ENCODE measurements at regions not wholly inside any gene's neighbourhood (a gene's known extent, or its start where the extent isn't known, plus 50 kb on each side); places are given as distances from the start of the nearest gene placed in this dataset.

DNA sequence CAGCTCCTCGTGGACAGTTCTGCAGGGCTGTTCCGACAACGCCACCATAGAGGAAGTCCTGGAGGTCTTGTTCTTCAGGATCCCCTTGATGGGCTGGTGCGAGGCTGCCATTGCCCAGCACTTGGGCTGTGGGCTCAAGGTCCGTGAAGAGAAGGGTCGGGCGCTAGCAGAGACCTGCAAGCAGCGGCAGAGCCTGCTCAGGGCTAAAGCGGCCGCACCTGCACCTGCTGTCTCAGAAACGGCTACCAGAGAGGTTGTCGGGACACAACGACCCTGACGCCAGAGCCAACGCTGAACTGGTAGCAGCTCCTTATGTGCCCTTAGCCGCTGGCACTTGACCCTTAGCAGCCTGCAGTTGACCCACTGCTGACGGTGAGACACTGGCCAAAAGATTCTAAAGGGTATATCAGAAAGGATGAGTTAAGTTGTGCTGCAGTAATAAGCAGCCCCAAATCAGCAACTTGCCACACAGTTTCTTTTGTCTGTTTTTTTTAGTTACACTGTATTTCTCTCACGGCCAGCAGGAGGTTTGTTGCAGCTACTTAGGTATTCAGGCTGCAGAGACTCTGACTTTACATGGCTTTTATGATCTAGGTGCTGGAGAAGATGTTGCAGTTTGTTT lies 55.5 kb upstream of the ST6GAL2 start:
- DNase-seq (ENCODE audit: low read depth in 4 of 4, low spot score in 2 of 4): no peak

DNA sequence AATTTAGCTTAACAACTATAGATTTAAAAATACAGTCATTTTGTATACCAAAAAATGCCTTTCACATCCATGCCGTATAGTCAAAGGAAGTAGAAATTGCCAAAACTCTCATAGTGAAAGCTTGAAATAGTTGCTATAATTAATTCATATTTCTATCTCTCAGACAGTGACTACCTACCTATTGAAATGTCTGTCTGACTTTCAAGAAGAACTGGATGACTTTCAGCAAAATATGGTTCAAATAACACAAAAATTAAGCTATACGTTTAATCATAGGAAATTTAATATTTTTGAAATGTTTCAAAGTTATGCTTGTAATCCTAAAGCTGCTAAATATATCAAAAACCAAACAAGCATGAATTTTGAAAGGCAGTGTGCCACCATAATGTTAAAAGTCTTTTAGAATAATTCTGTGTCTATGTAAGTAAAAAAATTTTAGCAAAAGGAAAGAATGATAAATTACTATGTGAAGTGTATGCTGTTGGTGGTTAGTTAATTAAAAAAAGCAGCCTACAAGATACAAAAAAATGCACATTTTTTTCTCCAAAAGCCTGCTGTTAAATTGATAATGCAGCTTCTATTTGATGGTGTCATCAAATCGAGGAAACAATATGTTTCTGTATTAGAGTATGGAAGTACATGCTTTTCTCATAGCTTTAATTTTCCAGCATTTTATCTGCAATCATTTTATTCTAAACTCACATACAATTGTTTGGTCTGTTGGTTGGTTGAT lies 57.7 kb upstream of the ST6GAL2 start:
- DNase-seq (ENCODE audit: low read depth in 4 of 4, low spot score in 2 of 4): no peak

DNA sequence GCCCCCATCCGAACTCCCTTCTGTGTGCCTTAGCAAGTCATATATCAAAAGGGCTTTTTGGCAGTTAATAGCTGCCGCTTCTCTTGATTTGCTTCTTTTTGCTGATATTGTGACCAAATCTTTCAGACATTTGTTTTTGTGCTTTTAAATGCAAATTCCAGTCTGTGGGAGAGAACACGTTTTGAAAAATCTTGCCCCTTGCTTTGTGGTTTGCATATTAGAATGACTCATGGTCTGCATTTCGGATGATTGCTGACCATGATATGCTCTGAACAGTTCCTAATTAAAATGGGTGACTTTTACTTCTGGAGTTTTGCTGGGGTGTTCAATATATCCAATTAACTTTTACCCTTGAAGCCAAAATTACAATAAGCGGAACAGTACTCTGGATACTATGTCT lies 58.2 kb upstream of the ST6GAL2 start:
- no peak for DNase-seq (ENCODE audit: low read depth in 4 of 4, low spot score in 2 of 4)

DNA sequence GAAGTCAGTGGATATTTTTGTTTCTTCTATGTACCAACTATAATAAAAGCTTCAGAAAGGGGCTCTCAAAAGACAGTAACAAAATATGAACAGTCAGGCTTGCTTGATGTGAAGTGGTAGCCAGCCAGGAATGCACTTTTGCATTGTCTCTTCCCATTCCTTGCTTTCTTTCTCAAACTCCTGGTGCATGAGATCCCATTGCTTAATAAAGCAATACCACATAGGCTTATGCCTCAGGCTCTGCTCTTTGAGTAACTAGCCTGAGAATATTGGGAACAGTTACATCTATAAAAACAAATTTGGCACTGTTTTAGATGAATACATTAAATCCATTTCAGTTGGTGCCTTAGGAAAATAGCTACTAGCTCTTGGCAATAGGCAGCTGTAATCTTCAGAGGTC lies 62.6 kb upstream of the ST6GAL2 start:
- DNase-seq (ENCODE audit: low read depth in 4 of 4, low spot score in 2 of 4): no peak

DNA sequence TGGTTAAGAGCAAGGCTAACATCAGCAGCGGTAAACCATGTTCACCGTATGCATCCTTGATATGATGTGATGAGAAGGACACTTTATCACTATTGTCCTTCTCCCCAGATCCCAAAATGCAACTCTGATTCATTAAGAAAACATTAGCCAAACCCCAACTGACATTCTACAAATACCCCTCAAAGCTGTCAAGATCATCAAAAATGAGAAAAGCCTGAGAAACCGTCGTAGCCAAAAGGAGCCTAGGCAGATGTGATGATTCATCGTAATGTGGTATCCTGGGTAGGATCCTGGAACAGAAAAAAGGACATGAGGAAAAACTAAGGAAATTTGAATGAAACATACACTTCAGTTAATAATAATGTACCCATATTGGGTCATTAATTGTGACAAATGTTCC lies 67.3 kb upstream of the ST6GAL2 start:
- DNase-seq (ENCODE audit: low read depth in 4 of 4, low spot score in 2 of 4): no peak

DNA sequence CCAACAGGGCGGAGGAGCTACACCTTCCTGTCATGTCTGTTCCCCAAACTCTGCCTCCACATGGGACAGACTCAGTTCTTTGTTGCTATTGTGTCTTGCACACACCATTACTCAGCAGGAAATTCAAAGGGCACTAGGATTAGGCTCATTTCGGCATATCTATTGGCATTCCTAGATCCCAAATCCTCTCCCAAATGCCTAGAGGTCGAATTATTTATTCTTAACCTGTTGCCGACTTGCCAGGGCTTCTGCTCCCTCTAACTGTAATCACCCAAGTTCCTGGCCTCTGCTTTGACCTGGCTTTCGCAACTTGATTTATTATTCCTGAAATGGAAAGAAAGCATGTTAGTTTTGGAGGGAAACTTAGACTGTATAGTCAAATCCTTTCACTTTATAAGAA lies 67.8 kb upstream of the ST6GAL2 start:
- DNase-seq (ENCODE audit: low read depth in 4 of 4, low spot score in 2 of 4): no peak

DNA sequence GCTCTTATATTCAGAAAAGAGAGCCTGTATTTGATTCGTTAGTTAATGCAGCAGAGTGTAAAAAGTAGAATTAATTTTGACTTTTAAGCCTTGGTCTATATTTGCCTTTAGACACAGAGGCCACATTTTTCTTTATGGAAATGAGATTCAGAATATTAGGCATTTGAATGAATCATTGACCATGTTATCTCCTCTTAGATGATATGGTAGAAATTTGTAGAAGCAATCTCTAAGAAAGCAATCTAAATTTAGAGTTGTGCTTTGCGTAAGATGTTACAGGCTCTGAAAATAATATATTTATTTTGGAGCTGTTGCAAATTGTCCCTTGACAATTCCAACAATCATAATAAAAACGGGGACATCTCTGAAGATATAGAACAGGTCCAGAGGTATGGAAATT lies 68.3 kb upstream of the ST6GAL2 start:
- no peak for DNase-seq (ENCODE audit: low read depth in 4 of 4, low spot score in 2 of 4)

DNA sequence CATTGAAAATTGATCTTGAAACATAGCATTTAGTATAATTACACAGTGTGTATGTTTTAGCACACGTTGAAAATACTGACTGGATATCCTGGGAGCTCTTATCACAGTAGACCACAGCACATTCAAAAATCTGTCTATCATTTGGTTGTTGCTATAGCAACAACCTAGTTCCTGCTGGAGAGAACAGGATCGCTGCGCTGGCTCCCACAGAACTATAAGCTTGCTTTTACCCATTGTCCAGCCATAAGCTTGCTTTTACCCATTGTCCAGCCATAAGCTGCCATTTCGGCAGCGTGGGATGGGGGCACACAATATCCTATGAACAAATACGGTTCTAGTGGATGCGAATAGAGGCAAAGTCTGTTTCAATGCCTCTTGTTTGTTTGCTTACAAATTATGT lies 70.4 kb upstream of the ST6GAL2 start:
- no peak for DNase-seq (ENCODE audit: low read depth in 4 of 4, low spot score in 2 of 4)

DNA sequence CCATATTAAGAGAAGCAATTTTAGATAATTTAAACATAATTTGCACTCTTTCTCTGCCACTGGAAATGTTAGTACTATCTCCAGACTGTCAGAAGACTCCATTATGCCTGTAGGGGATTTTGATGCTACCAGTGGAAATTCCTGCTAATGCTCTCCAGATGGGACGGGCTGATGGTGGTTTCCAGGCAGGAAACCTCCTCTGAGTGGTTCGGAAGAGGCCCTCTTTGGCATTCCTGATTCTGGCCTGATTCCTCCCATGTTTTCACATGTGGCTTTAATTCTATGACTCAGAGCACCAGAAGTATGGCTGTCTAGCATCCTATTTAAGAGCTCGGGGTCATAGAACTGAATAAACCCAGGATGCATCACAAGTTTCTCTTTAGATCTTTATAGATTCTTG lies 70.9 kb upstream of the ST6GAL2 start:
- no peak for DNase-seq (ENCODE audit: low read depth in 4 of 4, low spot score in 2 of 4)

DNA sequence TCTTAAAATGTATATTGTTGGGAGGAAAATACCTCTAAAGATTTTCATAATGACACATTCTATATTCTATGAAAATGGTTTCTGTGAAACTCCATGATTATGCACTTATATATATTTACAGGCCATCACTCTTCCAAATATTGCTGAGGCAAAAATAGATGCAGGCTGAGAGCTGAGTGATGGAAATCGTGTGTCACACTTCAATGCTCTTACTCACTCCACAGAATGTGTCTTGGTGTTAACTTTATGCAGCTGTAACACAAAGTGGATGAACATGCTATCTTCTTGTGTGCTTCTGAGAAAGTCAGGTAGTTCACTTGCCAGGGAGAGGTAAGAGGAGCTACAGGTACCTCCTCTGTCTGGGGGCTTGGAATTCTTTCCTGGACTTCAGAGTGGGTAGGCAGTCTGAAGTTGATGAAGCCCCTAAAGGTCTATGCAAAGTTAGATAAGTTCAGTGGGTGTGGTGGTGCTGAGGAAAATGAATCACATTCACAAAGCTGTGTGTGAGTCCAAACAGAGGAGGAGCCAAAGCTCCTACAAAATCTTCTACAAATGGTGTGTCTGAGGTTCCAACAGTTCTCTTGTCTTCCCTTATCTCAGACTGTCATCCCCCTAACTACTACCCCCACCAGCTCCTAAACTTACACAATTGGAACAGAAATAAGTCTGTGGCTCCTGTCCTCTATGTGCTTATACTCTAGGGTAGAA lies 74.2 kb upstream of the ST6GAL2 start:
- no peak for DNase-seq (ENCODE audit: low read depth in 4 of 4, low spot score in 2 of 4)

DNA sequence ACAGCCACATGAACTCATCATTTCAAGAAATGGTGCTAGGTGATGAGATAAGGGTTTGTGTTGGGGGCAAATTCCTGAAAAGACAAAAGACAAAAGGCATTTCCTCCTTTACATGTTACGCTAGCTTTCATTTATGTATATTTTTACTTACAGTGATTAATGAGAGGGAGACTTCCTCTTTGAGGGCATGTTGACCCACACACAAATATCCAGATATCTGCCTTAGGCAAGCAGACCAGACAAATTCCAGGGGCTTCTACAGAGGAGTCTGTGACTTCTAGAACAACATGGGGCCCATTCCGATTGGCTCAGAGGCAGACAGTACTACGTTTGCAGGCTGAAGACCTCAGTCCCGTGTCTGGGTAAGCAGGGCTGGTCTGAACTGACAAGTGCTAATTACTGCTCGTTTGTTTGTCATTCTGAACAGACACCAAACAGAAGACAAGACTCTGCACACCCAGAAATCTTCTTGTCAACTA lies 74.8 kb upstream of the ST6GAL2 start:
- DNase-seq (ENCODE audit: low read depth in 4 of 4, low spot score in 2 of 4): no peak

DNA sequence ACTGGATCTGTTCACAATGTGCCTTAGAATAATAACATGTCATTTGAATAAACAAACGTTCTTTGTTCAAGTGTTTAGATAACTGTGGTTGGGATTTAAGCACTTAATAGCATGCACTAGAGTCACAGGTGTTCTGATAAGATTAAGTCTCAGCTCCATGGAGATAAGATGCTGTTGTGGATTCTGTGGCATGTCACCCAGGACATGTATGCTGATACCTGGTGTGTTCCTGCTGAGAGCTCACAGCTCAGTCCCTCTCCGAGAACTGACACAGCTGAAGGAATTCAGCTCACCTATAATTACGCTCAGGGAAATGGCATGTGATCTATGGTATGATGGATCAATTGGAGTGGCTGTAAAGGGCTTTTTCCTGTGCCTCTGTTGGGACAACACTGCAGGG lies 75.4 kb upstream of the ST6GAL2 start:
- DNase-seq (ENCODE audit: low read depth in 4 of 4, low spot score in 2 of 4): no peak

DNA sequence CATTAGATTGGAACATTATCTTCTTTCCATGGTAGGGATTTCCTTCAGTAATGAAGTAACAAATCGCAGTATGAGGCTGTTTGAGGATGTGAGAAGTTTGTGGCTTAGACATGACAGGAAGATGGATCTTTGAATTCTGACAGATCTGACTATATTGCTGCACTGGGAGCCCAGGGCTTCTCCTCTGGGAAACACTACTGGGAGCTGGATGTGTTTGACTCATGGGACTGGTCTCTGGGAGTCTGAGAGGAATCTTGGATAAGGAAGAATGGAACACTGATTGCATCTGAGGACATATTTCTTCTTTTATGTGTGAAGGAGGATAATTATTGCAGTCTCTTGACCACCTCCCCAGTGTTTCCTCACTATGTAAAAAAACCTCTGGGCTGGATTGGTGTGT lies 77.2 kb upstream of the ST6GAL2 start:
- DNase-seq (ENCODE audit: low read depth in 4 of 4, low spot score in 2 of 4): no peak

DNA sequence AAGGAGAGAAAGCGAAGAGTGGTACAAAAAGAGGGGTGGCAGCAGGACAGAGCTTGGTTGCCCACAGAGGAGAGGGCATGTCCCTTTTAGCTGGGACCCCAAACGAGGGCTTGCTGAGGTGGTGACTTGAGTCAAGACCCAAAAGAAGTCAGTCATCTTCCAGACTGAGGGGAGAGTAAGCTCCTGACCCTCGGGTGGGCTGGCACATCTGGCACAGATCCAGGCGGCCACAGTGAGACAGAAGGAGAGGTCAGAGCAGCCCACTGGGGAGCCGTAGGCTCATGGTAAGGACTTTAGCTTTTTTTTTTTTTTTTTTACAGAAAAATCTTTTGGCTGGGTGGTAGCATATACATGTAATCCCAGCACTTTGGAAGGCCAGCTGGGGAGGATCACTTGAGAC lies 77.9 kb upstream of the ST6GAL2 start:
- DNase-seq (ENCODE audit: low read depth in 4 of 4, low spot score in 2 of 4): no peak

DNA sequence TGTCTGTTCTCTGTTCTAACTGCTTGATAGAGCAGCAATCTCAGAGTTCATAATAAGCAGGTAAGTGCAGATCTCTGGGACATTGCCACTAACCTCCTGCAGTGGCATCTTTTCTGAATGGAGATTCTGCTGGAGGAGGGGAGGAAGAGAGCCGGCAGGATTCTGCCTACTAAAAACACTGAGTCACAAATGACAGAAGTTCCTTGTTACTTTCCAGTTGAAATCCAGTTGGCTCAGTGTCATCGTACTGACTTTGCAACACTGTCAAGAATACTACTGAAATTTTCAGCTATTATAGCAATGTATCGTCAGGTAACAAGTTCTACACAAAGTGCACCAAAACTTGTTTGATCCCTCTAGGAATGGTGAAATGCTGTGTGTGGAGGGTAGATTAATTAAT lies 79.6 kb upstream of the ST6GAL2 start:
- no peak for DNase-seq (ENCODE audit: low read depth in 4 of 4, low spot score in 2 of 4)

DNA sequence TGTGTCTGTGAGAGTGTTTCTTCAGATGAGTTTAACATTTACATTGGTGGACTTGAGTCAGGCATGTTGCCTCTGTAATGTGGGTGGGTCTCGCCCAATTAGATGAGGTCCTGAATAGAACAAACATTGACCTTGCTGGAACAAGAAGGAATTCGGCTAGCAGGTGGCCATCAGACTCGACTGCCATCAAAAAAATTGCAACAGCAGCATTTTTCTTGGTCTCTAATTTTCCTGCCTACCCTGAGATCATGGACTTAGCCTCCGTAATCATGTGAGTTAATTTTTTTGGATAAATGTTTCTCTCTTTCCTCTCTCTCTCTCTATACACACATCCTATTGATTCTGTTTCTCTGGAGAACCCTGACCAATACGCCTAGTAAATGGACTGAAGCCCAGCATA lies 83.8 kb upstream of the ST6GAL2 start:
- no peak for DNase-seq (ENCODE audit: low read depth in 4 of 4, low spot score in 2 of 4)

DNA sequence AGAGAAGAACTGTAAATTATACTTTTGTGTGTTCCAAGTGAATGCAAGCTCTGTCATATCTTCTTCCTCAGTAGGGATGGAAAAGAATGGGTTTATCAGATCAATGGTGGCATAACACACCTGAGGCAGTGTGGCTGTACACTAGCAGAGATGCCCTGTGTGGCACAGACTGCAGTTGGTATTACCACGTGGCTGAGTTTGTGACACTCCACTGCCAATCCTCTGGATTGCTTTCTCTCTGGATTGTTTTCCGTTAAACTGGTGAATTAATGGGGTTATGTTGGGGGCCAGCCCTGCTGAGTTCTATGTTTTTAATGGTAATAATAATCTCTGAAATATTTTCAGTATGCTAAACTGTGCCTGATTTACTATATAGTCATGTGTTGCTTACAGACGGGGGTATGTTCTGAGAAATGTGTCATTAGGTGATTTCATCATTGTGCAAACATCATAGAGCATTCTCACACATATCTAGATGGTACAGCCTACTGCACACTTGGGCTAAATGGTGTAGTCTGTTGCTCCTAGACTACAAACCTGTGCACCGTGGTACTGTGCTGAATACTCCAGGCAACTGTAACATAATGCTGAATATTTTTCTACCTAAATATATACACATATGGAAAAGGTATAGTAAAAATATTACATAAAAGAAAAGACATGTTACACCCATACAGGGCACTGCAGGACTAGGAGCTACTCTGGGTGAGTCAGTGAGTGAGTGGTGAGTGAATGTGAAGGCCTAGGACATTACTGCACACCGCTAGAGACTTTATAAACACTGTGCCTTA lies 84.7 kb upstream of the ST6GAL2 start:
- DNase-seq (ENCODE audit: low read depth in 4 of 4, low spot score in 2 of 4): no peak

DNA sequence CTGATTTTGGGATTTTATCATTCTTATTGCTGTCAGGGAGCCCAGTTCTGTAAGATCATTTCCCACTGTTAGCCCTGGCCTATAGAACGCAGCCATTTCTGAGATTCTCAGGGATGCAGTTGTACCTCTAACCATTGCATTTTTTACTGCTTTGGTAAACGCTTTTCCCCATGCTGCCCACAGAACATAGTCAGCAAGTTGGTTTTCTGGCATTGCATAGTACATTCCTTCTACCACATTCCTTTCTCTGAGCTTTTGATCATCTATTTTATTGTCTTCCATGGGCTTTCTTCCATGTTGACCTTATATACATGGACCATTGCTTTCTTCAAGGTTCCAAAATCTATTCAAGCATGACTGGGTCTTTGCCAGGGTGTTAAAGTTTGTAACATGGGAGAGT lies 86.8 kb upstream of the ST6GAL2 start:
- no peak for DNase-seq (ENCODE audit: low read depth in 4 of 4, low spot score in 2 of 4)

DNA sequence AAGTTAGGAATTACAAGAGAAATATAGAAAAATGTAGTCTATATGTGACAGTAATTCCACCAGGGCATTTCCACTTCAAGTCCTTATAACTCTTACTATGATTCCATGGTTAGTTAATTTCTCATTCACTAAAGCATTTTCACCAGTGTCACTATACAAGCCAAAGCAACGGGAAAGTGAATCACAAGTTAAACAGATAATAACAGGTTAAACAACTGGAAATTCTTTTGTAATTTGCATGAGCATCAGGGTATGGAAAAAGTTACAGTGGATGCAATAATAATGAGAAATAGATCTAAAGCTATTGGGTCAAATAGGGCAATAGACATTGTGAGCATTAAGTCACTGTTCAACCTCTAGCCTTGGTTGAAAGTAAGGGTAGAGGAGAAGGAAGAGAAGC lies 88.9 kb upstream of the ST6GAL2 start:
- no peak for DNase-seq (ENCODE audit: low read depth in 4 of 4, low spot score in 2 of 4)

DNA sequence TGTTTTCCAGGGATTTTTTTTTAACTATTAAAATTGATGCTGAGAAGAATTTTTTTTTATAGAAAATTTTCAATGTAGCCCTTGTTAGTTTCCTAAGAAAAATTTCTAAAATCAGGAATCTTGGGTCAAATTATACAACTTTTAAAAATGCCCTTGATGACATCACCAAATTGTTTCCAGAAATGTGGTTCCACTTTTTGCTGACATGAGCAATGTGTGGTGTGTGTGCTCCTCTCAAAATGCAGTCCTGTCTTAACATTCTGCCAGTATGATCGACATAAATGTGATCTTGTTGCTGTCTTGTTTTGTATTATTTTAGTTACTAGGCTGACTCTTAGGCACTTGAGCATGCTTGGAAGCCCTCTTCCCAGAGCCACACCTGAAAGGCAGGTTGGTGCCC lies 89.7 kb upstream of the ST6GAL2 start:
- DNase-seq (ENCODE audit: low read depth in 4 of 4, low spot score in 2 of 4): no peak

DNA sequence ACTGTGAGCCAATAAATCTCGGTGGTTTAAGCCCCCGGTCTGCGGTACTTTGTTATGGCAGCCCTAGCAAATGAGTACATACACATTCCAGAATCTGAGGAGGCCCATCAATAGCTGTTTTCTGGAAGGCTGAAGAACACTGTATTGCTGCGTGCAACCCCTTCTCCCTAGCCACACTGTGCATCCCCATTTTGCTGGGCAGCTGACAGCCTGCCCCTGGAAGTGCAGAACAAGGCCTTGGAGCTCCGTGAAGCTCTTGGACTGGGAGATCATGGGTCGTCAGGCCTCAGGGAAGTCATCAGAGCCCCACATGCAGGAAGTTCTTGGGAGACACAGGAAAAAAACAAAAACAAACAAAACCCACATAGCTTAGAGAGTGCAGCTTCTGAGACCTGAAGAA lies 90.6 kb upstream of the ST6GAL2 start:
- no peak for DNase-seq (ENCODE audit: low read depth in 4 of 4, low spot score in 2 of 4)

All from left renal cortex interstitium (tissue), 4 donors.